ENCODE measurements at regions not wholly inside any gene's neighbourhood (a gene's known extent, or its start where the extent isn't known, plus 50 kb on each side); places are given as distances from the start of the nearest gene placed in this dataset.
"Not testable (repeated sequence)": the region's sequence is repeated elsewhere in the genome, so short reads cannot be mapped to it uniquely, and the experiment has no call there.

GRCh38 chr2:437756-438393, 150.0 kb upstream of the ALKAL2 start:
- Mint-ChIP-seq H3K4me3 (peak overlapping the region; percentile 81 to 83), H3K27ac (peak overlapping the region; percentile 51), H3K9me3 (no peaks in the 10 kb centered on the region), H3K36me3 (no peaks in the 10 kb centered on the region), H3K4me1 (peaks cover 28 to 48% of the 10 kb centered on the region in 2 donors), H3K27me3 (no peaks in the 10 kb centered on the region)
- ATAC-seq (replicated peaks) (peak; percentile 99 to 100), DNase-seq (peak; percentile 69)

DNA sequence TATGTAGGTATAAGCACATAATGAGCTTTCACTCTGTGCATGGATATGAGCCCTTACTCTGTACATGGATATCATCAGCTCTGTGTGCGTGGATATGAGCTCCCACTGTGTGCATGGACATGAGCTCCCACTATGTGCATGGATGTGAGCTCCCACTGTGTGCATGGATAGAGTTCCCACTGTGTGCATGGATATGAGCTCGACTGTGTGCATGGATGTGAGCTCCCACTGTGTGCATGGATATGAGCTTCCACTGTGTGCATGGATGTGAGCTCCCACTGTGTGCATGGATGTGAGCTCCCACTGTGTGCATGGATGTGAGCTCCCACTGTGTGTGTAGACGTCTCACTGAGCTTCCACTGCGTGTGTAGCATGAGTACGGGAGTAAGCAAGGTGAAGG, 149.3 kb upstream of the ALKAL2 start:
- Mint-ChIP-seq H3K4me3 (peak overlapping the region; percentile 11 to 81), H3K36me3 (no peaks in the 10 kb centered on the region), H3K27me3 (no peaks in the 10 kb centered on the region), H3K4me1 (peaks cover 28 to 47% of the 10 kb centered on the region in 2 donors), H3K27ac (no peak overlapping the region), H3K9me3 (no peaks in the 10 kb centered on the region)
- no peak for DNase-seq
- ATAC-seq (replicated peaks): no peak

GRCh38 chr2:436205-436604, 148.3 kb upstream of the ALKAL2 start:
- Mint-ChIP-seq H3K4me3 (no peak overlapping the region), H3K4me1 (peaks cover 21 to 39% of the 10 kb centered on the region in 2 donors), H3K36me3 (no peaks in the 10 kb centered on the region), H3K27ac (no peak overlapping the region), H3K27me3 (no peaks in the 10 kb centered on the region), H3K9me3 (no peaks in the 10 kb centered on the region)
- ATAC-seq (replicated peaks) (no peak), DNase-seq (no peak)

DNA sequence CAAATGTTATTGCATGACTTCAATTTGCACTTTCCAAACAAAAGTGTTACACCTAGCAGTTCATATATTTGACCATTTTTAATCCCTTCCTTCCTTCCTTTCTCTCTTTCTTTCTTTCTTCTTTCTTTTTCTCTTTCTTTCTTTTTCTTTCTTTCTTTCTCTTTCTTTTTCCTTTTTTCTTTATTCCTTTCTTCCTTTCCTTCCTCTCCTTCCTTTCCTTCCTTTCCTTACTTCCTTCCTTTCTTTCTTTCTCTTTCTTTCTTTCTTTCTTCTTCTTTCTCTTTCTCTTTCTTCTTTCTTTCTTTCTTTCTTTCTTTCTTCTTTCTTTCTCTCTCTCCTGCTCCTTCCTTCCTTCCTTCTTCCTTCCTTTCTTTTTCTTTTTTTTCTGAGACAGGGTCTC, 146.7 kb upstream of the ALKAL2 start:
- Mint-ChIP-seq H3K9me3 (no peaks in the 10 kb centered on the region), H3K27ac (peak overlapping the region; percentile 63), H3K4me1 (peaks cover 27 to 44% of the 10 kb centered on the region in 2 donors), H3K4me3 (no peak overlapping the region), H3K36me3 (no peaks in the 10 kb centered on the region), H3K27me3 (no peaks in the 10 kb centered on the region)
- no peak for ATAC-seq (replicated peaks)
- no peak for DNase-seq

DNA sequence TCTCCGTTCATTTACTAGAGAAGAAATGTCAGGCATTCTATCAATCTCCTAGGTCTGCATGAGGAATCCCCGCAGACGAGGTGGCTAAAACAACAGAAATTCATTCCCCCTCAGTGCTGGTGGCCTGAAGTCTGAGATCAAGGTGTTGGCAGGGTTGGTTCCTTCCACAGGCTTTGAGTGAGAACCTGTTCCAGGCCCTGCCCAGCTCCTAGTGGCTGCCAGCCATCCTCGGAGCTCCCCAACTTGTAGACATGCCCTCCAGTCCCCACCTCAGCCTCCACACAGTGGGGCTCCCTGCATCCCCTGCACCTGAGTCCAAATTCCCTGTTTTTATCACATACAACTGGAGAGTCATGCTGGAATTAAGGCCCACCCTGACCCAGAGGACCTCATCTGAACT, 145.3 kb upstream of the ALKAL2 start:
- Mint-ChIP-seq H3K4me3 (no peak overlapping the region), H3K27ac (no peak overlapping the region), H3K36me3 (peaks cover 0 to 3% of the 10 kb centered on the region in 2 donors), H3K27me3 (no peaks in the 10 kb centered on the region), H3K4me1 (peaks cover 28 to 44% of the 10 kb centered on the region in 2 donors), H3K9me3 (no peaks in the 10 kb centered on the region)
- no peak for DNase-seq
- no peak for ATAC-seq (replicated peaks)

GRCh38 chr2:430291-431040, 142.6 kb upstream of the ALKAL2 start:
- peaks cover 0 to 3% of the 10 kb centered on the region in 2 donors for H3K36me3 Mint-ChIP-seq
- ATAC-seq (replicated peaks): peak; percentile 56 to 68
- no peak for DNase-seq
- peak overlapping the region; percentile 91 for H3K27ac Mint-ChIP-seq
- H3K4me3 Mint-ChIP-seq: peak overlapping the region; percentile 69 to 85
- no peaks in the 10 kb centered on the region for H3K27me3 Mint-ChIP-seq
- H3K9me3 Mint-ChIP-seq: no peaks in the 10 kb centered on the region
- peaks cover 22 to 36% of the 10 kb centered on the region in 2 donors for H3K4me1 Mint-ChIP-seq

DNA sequence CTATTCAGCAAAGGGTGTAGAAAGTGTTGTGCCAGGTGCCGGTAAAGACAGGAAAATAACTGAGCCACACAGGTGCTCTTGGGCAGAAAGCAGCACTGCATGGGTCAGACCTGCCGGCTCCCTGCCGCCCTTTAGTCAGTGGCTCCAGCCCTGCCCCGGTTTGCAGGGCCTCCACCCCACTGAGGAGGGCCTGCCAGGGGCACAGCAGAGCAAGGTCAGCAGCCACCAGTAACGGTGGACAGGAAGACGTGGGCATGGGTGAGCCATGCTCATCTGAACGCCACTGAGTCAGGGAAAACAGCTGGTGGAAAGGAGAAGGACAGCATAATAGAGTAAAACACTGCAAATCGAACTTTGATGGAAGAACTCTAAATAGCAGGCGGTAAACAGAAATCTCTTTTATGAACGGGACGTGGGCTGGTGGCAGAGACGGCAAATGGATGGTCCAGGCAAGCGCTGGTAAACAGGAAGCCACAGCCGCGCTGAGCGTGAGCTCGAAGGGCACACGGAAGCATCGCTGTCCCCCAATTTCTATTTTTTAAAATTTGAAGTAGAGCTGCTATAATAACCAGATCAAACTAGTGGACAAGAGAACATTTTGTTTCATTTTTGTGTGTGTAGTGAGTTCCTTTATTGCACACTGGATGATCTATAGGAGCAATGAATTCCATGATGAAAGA, 141.8 kb upstream of the ALKAL2 start:
- Mint-ChIP-seq H3K27ac (peak overlapping the region; percentile 91), H3K27me3 (no peaks in the 10 kb centered on the region), H3K4me3 (peak overlapping the region; percentile 69 to 85), H3K4me1 (peaks cover 21 to 31% of the 10 kb centered on the region in 2 donors), H3K36me3 (peaks cover 0 to 3% of the 10 kb centered on the region in 2 donors), H3K9me3 (no peaks in the 10 kb centered on the region)
- peak; percentile 79 to 81 for ATAC-seq (replicated peaks)
- DNase-seq: no peak

DNA sequence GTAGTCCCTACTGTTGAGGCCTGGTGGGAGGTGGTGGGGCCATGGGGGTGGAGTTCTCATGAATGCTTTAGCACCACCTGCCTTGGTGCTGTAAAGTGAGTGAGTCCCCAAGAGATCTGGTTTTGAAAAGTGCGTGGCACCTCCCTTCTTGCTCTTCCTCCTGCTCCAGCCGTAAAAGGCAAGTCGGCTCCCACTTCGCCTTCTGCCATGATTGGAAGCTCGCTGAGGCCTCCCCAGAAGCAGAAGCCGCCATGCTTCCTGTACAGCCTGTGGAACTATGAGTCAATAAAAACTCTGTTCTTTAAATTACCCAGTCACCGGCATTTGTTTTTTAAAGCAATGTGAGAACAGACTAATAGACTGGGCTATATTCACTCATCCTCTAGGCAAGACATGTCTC, 141.3 kb upstream of the ALKAL2 start:
- no peak for DNase-seq
- no peak for ATAC-seq (replicated peaks)
- Mint-ChIP-seq H3K27ac (peak overlapping the region; percentile 91), H3K9me3 (no peaks in the 10 kb centered on the region), H3K4me3 (peak overlapping the region; percentile 69 to 85), H3K36me3 (peaks cover 0 to 3% of the 10 kb centered on the region in 2 donors), H3K4me1 (peaks cover 19 to 27% of the 10 kb centered on the region in 2 donors), H3K27me3 (no peaks in the 10 kb centered on the region)

- peaks cover 19 to 31% of the 10 kb centered on the region in 2 donors for H3K4me1 Mint-ChIP-seq
- ATAC-seq (replicated peaks): no peak
- no peak overlapping the region for H3K4me3 Mint-ChIP-seq
- no peak overlapping the region for H3K27ac Mint-ChIP-seq
- H3K9me3 Mint-ChIP-seq: no peaks in the 10 kb centered on the region
- no peaks in the 10 kb centered on the region for H3K27me3 Mint-ChIP-seq
- peaks cover 0 to 3% of the 10 kb centered on the region in 2 donors for H3K36me3 Mint-ChIP-seq
- DNase-seq: no peak
Measured at GRCh38 chr2:428591-428990, 140.7 kb upstream of the ALKAL2 start.

DNA sequence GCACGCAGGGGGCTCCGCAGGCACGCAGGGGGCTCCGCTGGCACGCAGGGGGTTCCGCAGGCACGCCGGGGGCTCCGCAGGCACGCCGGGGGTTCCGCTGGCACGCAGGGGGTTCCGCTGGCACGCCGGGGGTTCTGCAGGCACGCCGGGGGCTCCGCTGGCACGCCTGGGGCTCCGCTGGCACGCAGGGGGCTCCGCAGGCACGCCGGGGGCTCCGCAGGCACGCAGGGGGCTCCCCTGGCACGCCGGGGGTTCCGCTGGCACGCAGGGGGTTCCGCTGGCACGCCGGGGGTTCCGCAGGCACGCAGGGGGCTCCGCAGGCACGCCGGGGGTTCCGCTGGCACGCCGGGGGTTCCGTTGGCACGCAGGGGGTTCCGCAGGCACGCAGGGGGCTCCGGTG, 138.8 kb upstream of the ALKAL2 start:
- DNase-seq, H3K27me3 Mint-ChIP-seq: not testable (repeated sequence)
- peaks cover 19 to 34% of the 10 kb centered on the region in 2 donors for H3K4me1 Mint-ChIP-seq

DNA sequence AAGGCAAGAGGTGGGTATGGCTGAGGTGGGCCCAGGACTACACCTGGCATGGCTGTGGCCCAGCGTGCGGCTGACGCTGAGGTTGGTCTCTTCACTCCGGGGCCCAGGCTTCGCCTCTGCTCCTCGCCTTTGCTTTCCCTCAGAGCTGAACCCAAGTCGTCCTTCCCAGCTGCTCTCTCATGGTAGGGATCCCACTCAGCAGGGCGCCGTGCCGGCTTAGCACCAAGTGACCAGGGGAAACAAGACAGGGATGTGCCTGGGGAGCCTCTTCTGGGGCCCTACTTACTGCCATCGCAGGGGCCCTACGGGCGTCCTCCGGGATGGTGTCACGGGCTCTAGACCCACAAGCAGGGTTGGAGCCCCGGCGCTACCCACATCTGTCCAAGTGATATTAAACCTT, 138.1 kb upstream of the ALKAL2 start:
- H3K9me3 Mint-ChIP-seq: no peaks in the 10 kb centered on the region
- peaks cover 19 to 33% of the 10 kb centered on the region in 2 donors for H3K4me1 Mint-ChIP-seq
- H3K27me3 Mint-ChIP-seq: no peaks in the 10 kb centered on the region

More for the DNA sequence above, 138.8 kb upstream of the ALKAL2 start:
- not testable (repeated sequence) for H3K27ac Mint-ChIP-seq; H3K4me3 Mint-ChIP-seq; ATAC-seq (replicated peaks); H3K36me3 Mint-ChIP-seq; H3K9me3 Mint-ChIP-seq

DNA sequence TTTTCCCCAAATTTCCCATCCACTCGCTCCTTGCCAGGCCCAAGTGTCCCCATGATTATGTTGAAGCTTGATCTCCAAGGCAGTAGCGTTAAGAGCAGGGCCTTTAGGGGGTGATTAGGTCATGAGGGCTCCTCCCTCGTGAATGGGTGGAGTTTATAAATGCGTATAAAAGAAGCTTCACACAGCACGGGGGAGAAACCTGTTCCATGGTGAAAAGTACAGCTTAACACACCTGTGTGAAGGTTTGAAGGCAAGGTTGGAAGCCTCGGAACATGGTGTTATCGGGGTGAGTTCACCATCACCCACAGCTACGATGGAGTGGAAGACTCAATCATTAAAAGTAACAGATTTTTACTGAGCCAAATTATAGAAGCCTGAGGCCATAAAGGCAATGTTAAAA, 137.4 kb upstream of the ALKAL2 start:
- no peak overlapping the region for H3K27ac Mint-ChIP-seq
- peaks cover 14 to 26% of the 10 kb centered on the region in 2 donors for H3K4me1 Mint-ChIP-seq
- no peak for DNase-seq
- H3K4me3 Mint-ChIP-seq: no peak overlapping the region
- H3K9me3 Mint-ChIP-seq: no peaks in the 10 kb centered on the region
- H3K36me3 Mint-ChIP-seq: peaks cover 0 to 3% of the 10 kb centered on the region in 2 donors
- H3K27me3 Mint-ChIP-seq: no peaks in the 10 kb centered on the region
- ATAC-seq (replicated peaks): no peak

More for the DNA sequence above, 138.1 kb upstream of the ALKAL2 start:
- DNase-seq (no peak), ATAC-seq (replicated peaks) (no peak)
- no peak overlapping the region for H3K4me3 Mint-ChIP-seq
- no peak overlapping the region for H3K27ac Mint-ChIP-seq
- H3K36me3 Mint-ChIP-seq: peaks cover 0 to 3% of the 10 kb centered on the region in 2 donors

- no peaks in the 10 kb centered on the region for H3K27me3 Mint-ChIP-seq
- H3K9me3 Mint-ChIP-seq: no peaks in the 10 kb centered on the region
- DNase-seq: no peak
Measured at GRCh38 chr2:424306-425171, 136.6 kb upstream of the ALKAL2 start.

DNA sequence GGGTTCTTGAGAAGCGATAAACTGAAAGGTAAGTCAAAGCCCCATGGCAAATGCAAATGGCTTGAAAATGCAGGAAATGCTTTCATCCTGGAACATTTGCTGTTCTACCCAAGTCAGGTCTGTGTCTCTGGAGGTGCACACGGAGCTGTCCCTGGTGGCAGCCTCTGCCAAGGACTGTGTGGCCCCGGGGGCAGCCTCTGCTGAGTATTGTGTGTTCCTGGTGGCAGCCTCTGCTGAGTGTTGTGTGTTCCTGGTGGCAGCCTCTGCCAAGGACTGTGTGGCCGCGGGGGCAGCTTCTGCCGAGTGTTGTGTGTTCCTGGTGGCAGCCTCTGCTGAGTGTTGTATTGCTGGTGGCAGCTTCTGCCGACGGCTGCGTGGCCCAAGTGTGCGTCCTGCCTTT, 135.6 kb upstream of the ALKAL2 start:
- Mint-ChIP-seq H3K4me3 (no peak overlapping the region), H3K27ac (no peak overlapping the region), H3K36me3 (no peaks in the 10 kb centered on the region), H3K27me3 (peaks cover 8 to 10% of the 10 kb centered on the region in 2 donors), H3K4me1 (peaks cover 1 to 13% of the 10 kb centered on the region in 2 donors), H3K9me3 (no peaks in the 10 kb centered on the region)
- DNase-seq: no peak
- peak in 1 of 2 donors; percentile 10 for ATAC-seq (replicated peaks)

More at GRCh38 chr2:424306-425171, 136.6 kb upstream of the ALKAL2 start:
- no peak for ATAC-seq (replicated peaks)
- Mint-ChIP-seq H3K4me3 (no peak overlapping the region), H3K27ac (no peak overlapping the region), H3K4me1 (peaks cover 8 to 19% of the 10 kb centered on the region in 2 donors), H3K36me3 (peaks cover 0 to 3% of the 10 kb centered on the region in 2 donors)
